Hematopoietic multipotent progenitor cell (in vitro differentiated cells): ENCODE measurements at regions not wholly inside any gene's neighbourhood (a gene's known extent, or its start where the extent isn't known, plus 50 kb on each side); places are given as distances from the start of the nearest gene placed in this dataset. TPM values are rescaled to one million over a fixed set of nuclear protein-coding genes. Genes with fewer than 3 reads are reported as not detected.

Experiments
- DNase-seq, 3 donors: peaks; one replicate each; pipeline ENCODE4 v3.0.0-alpha.2; 2011 to 2015; ENCODE audit warnings: low read depth in 2 of 3, low spot score in 2 of 3
- small RNA-seq: library from RNA; depleted of rRNA; stranded (forward); fragments of <200 nt; gene quantifications from one replicate; pipeline ENCODE3, GENCODE V24; 2012

GRCh38 chr12:29082522-29082921 is 66.6 kb upstream of the FAR2 start:
- DNase-seq: no peak

GRCh38 chr12:29086325-29087271 is 62.5 kb upstream of the FAR2 start:
- no peak for DNase-seq

- peak in 1 of 3 donors; percentile 32 for DNase-seq
These were observed 60.4 kb upstream of the FAR2 start for GRCh38 chr12:29088611-29089219.

Small RNAs in the stretch of these regions (small RNA-seq; reads per million reads assigned to genes)
- gene AC024255.1: not detected
